Uterus (tissue), 3 donors: ENCODE measurements at regions not wholly inside any gene's neighbourhood (a gene's known extent, or its start where the extent isn't known, plus 50 kb on each side); places are given as distances from the start of the nearest gene placed in this dataset.

ENCODE experiments used
- DNase-seq, 2 donors: peaks; one replicate each; pipeline ENCODE4 v3.0.0-alpha.2; 2019 to 2020
- H3K27ac ChIP-seq, 2 donors: fragments of 200-600 bp; sonication (generic); 1 replicate in 1 of 2; 2 replicates in 1 of 2; pipeline ENCODE4 v1.5.1; 2016 to 2018
- H3K27me3 ChIP-seq, 2 donors: fragments of 200-600 bp; sonication (generic); one replicate each; pipeline ENCODE4 v1.5.1; 2018 to 2019; ENCODE audit warnings: control low read depth in 1 of 2
- H3K36me3 ChIP-seq, 2 donors: fragments of 200-600 bp; sonication (generic); one replicate each; pipeline ENCODE4 v1.5.1; 2019; ENCODE audit warnings: control low read depth in 1 of 2
- H3K4me1 ChIP-seq, 2 donors: fragments of 200-600 bp; sonication (generic); one replicate each; pipeline ENCODE4 v1.5.1; 2018 to 2019; ENCODE audit warnings: control low read depth in 1 of 2
- H3K4me3 ChIP-seq, 2 donors: fragments of 200-600 bp; sonication (generic); 1 replicate in 1 of 2; 2 replicates in 1 of 2; pipeline ENCODE4 v1.5.1; 2018 to 2019; ENCODE audit warnings: mild to moderate bottlenecking in 1 of 2
- H3K9me3 ChIP-seq, 2 donors: fragments of 200-600 bp; sonication (generic); one replicate each; pipeline ENCODE4 v1.5.1; 2019; ENCODE audit warnings: control low read depth in 1 of 2
- POLR2A ChIP-seq, 2 donors: fragments of 450-650 bp; IDR thresholded peaks; one replicate each; pipeline ENCODE4 v1.6.1; 2016; ENCODE audit warnings: antibody characterized with exemption in 2 of 2, mild to moderate bottlenecking in 1 of 2, moderate library complexity in 1 of 2
- intact Hi-C: fragments of 100-400 bp; cut with DNase I; formaldehyde crosslinking; loops from one replicate; pipeline ENCODE4 v1.15.1; 2023; ENCODE audit warnings: low total_unique reads
- TF ChIP-seq, protein P1 (sequence below), 4 experiments: fragments of 200-600 bp in 2 of 4; fragments of 450-650 bp in 2 of 4; sonication (generic) in 2 of 4; IDR thresholded peaks; one replicate each; pipeline ENCODE4 v1.5.1; 2016 to 2019; ENCODE audit warnings: antibody characterized with exemption in 4 of 4, mild to moderate bottlenecking in 2 of 4, moderate library complexity in 1 of 4
- donor health status: DM: yes; HTN: yes; CAD: no.

DNA sequence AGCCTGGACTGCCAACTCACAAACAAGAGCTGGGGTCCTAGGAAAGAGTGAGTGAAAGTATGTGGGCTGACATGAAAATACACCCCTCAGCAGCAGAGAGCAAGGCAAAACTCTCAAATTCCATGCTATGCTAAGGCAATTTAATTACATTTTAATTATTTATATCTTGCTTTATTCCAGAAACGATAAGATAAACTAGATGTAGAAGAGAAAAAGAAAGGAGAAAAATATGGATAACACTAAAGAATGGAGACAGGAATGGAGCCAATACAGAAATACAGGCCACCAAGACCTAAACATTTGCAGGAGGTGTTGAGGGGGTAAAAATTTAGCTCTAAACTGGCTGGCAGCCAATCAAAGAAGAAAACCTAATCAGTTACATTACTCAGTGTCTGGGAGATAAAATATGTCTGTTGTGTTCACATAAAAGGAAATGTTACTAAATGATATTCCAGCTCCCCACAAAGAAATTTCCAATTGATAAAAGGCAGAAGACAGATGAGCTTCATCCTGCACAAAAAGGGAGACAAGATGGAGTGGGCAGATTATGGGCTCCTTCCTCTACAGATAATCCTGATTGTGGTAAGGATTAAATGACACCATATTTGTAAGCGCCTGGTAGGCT, 223.5 kb upstream of the BLID start:
- Histone ChIP-seq H3K27me3 (no peaks in the 10 kb centered on the region), H3K9me3 (no peaks in the 10 kb centered on the region), H3K4me3 (no peak overlapping the region), H3K27ac (no peak overlapping the region), H3K36me3 (no peaks in the 10 kb centered on the region), H3K4me1 (no peaks in the 10 kb centered on the region)
- DNase-seq: no peak
- TF ChIP-seq, protein P1, sequence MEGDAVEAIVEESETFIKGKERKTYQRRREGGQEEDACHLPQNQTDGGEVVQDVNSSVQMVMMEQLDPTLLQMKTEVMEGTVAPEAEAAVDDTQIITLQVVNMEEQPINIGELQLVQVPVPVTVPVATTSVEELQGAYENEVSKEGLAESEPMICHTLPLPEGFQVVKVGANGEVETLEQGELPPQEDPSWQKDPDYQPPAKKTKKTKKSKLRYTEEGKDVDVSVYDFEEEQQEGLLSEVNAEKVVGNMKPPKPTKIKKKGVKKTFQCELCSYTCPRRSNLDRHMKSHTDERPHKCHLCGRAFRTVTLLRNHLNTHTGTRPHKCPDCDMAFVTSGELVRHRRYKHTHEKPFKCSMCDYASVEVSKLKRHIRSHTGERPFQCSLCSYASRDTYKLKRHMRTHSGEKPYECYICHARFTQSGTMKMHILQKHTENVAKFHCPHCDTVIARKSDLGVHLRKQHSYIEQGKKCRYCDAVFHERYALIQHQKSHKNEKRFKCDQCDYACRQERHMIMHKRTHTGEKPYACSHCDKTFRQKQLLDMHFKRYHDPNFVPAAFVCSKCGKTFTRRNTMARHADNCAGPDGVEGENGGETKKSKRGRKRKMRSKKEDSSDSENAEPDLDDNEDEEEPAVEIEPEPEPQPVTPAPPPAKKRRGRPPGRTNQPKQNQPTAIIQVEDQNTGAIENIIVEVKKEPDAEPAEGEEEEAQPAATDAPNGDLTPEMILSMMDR (IDR thresholded peaks at IDR 0.05): no peak
- TF ChIP-seq POLR2A (IDR thresholded peaks at IDR 0.05): no peak
- intact Hi-C loops: no loop called here

DNA sequence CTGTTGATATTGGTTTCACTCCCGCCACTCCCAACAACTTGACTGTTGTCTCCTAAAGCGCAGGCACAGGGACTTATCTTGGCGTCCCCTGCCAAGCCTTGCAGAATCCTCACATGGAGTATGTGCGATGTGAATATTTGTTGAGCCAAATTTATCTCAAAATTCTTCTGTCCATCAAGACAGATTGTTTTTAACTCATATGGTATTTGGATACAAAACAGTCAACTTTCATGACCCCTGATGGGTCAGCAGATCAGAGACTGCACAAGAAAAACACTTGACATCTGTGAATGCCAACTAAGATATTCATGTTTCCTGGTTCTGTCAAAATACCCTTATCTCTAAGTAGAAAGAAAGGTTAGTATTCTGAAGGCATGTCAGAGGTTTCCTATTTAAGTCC, 221.7 kb upstream of the BLID start:
- Histone ChIP-seq H3K4me1 (no peaks in the 10 kb centered on the region), H3K9me3 (no peaks in the 10 kb centered on the region), H3K27ac (no peak overlapping the region), H3K27me3 (no peaks in the 10 kb centered on the region), H3K36me3 (no peaks in the 10 kb centered on the region), H3K4me3 (no peak overlapping the region)
- intact Hi-C loops: no loop called here
- DNase-seq: no peak
- TF ChIP-seq, protein P1 (IDR thresholded peaks at IDR 0.05): no peak
- TF ChIP-seq POLR2A (IDR thresholded peaks at IDR 0.05): no peak

DNA sequence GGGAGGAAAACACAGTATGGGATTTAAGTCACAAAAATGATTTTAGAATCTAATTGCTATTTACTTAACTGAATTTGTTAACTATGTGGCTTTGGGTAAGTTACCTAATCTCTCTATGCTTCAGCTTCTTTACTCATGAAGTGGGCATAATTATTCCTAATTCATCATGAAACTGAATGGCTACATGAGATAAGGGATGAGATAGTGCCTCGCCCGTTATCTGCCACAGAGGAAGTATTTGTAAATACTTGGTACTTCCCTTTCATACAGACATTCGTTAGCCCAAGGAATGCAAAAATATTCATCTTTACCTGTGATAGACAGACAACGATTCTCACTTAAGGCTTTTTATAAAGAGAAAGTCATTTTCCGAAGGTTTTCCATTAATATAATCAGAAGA, 221.2 kb upstream of the BLID start:
- Histone ChIP-seq H3K27me3 (no peaks in the 10 kb centered on the region), H3K4me1 (no peaks in the 10 kb centered on the region), H3K4me3 (no peak overlapping the region), H3K36me3 (no peaks in the 10 kb centered on the region), H3K27ac (no peak overlapping the region), H3K9me3 (no peaks in the 10 kb centered on the region)
- intact Hi-C loops: no loop called here
- no peak for TF ChIP-seq POLR2A (IDR thresholded peaks at IDR 0.05)
- TF ChIP-seq, protein P1 (IDR thresholded peaks at IDR 0.05): no peak
- DNase-seq: no peak

DNA sequence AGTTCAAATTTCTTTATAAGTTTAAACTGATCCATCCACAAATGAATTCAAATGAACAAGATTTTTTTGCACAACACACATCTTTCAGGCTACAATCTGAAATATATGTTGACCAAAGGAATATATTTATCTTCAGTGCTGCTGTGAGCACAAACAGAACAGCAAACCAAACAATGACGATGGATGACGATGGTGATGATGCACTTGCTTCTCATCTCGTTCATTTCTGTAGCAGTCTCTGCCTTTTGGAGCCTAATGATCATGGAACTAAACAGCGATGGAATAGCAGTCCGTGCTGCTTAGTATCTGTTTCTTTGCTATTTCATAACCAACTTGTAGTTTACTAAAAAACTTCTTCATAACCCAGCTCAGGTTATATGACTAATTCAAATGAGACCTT, 220.7 kb upstream of the BLID start:
- no peaks in the 10 kb centered on the region for H3K4me1 ChIP-seq
- DNase-seq: no peak
- no peak overlapping the region for H3K4me3 ChIP-seq
- no peak for TF ChIP-seq POLR2A (IDR thresholded peaks at IDR 0.05)
- TF ChIP-seq, protein P1 (IDR thresholded peaks at IDR 0.05): no peak
- H3K27ac ChIP-seq: no peak overlapping the region
- H3K36me3 ChIP-seq: no peaks in the 10 kb centered on the region
- H3K27me3 ChIP-seq: no peaks in the 10 kb centered on the region
- no peaks in the 10 kb centered on the region for H3K9me3 ChIP-seq
- intact Hi-C loops: no loop called here

DNA sequence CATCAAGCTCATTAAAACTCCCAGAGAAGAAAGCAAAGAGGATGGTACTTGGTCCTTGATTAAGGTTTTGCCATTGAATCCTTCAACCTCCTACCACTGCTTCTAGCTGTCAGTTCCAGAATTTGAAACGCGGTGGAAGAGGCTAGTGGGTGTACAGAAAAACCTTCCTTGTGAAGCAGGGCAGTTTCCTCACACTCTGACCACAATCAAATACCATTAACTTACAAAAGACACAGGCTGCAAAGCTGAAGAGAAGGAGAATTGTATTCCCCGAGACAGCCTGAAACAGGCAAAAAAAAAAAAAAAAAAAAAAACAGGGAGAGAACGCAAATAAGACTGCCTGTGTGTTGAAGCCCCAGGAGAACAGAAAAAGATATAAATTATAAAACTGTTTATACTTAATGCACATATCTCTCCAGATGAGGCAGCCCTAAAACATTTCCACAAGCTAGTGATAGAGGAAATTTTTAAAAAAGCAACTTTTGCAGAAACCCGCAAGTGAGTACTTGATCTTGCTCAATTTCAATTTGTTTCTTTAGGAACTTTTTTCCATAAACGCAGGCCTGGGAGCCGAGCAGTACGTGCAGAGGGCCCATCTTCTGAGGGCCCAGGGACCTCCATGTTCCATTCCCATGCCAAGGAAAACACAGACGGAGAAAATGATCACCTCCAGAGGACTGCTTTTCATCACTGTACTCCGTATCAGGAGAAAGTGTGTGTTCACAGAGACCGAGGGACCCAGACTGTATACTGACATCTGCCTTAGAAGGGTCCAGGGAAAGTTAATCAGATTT, 218.7 kb upstream of the BLID start:
- no peak for DNase-seq
- intact Hi-C loops: no loop called here
- Histone ChIP-seq H3K27me3 (no peaks in the 10 kb centered on the region), H3K9me3 (no peaks in the 10 kb centered on the region), H3K36me3 (no peaks in the 10 kb centered on the region), H3K4me3 (no peak overlapping the region), H3K4me1 (no peaks in the 10 kb centered on the region), H3K27ac (no peak overlapping the region)
- TF ChIP-seq, protein P1 (IDR thresholded peaks at IDR 0.05): no peak
- TF ChIP-seq POLR2A (IDR thresholded peaks at IDR 0.05): no peak
